DOHH2 (cell line): ENCODE measurements at regions not wholly inside any gene's neighbourhood (a gene's known extent, or its start where the extent isn't known, plus 50 kb on each side); places are given as distances from the start of the nearest gene placed in this dataset.

Experiments
- H3F3A ChIP-seq: fragments of 200-600 bp; sonication (generic), shearing (Covaris generic); 2 replicates; pipeline ENCODE4 v1.6.0; 2016; ENCODE audit warnings: antibody characterized with exemption, mild to moderate bottlenecking; ENCODE audit not compliant: control insufficient read depth, insufficient read depth
- H3K27ac ChIP-seq: fragments of 200-600 bp; sonication (generic); 2 replicates; pipeline ENCODE4 v1.5.1; 2014; ENCODE audit warnings: low read depth, mild to moderate bottlenecking, low read length, moderate library complexity
- H3K27me3 ChIP-seq: fragments of 200-600 bp; sonication (generic); 2 replicates; pipeline ENCODE4 v1.6.1; 2014; ENCODE audit warnings: mild to moderate bottlenecking, low read length, mixed read lengths; ENCODE audit not compliant: control insufficient read depth
- H3K36me3 ChIP-seq: fragments of 200-600 bp; sonication (generic); 2 replicates; pipeline ENCODE4 v1.6.1; 2014; ENCODE audit warnings: mild to moderate bottlenecking, low read length, moderate library complexity, mixed read lengths; ENCODE audit not compliant: control insufficient read depth
- H3K4me1 ChIP-seq: fragments of 200-600 bp; sonication (generic); 2 replicates; pipeline ENCODE4 v1.6.1; 2014; ENCODE audit warnings: mild to moderate bottlenecking, low read length, mixed read lengths; ENCODE audit not compliant: control insufficient read depth
- H3K4me2 ChIP-seq: fragments of 200-600 bp; sonication (generic); 2 replicates; pipeline ENCODE4 v1.6.0; 2014; ENCODE audit warnings: mild to moderate bottlenecking, low read length, moderate library complexity
- H3K4me3 ChIP-seq: fragments of 200-600 bp; sonication (generic); 2 replicates; pipeline ENCODE4 v1.5.1; 2014; ENCODE audit warnings: mild to moderate bottlenecking, low read length, mixed read lengths
- H3K79me2 ChIP-seq: fragments of 200-600 bp; sonication (generic); 2 replicates; pipeline ENCODE4 v1.6.1; 2014; ENCODE audit warnings: mild to moderate bottlenecking, low read length, mixed read lengths; ENCODE audit not compliant: control insufficient read depth
- H3K9me2 ChIP-seq: fragments of 200-600 bp; sonication (generic); replicated peaks from 2 replicates; pipeline ENCODE4 v1.6.1; 2014; ENCODE audit warnings: mild to moderate bottlenecking, low read length, mixed read lengths; ENCODE audit not compliant: control insufficient read depth
- H3K9me3 ChIP-seq: fragments of 200-600 bp; sonication (generic); 2 replicates; pipeline ENCODE4 v1.6.1; 2014; ENCODE audit warnings: antibody characterized with exemption, low read length, mixed read lengths; ENCODE audit not compliant: control insufficient read depth, insufficient read depth
- H4K20me1 ChIP-seq: fragments of 200-600 bp; sonication (generic); 2 replicates; pipeline ENCODE4 v1.6.0; 2014; ENCODE audit warnings: low read depth, mild to moderate bottlenecking, antibody characterized with exemption, low read length, moderate library complexity; ENCODE audit not compliant: control insufficient read depth, insufficient read depth
- EZH2phosphoT487 ChIP-seq: fragments of 200-600 bp; sonication (generic); IDR thresholded peaks from 2 replicates; pipeline ENCODE4 v1.6.1; 2017; ENCODE audit warnings: borderline replicate concordance, mild to moderate bottlenecking, antibody characterized with exemption, low read length, moderate library complexity, mixed read lengths
- TF ChIP-seq, protein P1 (sequence below): fragments of 200-600 bp; sonication (generic); IDR thresholded peaks from one replicate; pipeline ENCODE4 v1.5.1; 2014; ENCODE audit warnings: antibody characterized with exemption, mild to moderate bottlenecking, low read depth, low read length; ENCODE audit not compliant: poor library complexity, severe bottlenecking

DNA sequence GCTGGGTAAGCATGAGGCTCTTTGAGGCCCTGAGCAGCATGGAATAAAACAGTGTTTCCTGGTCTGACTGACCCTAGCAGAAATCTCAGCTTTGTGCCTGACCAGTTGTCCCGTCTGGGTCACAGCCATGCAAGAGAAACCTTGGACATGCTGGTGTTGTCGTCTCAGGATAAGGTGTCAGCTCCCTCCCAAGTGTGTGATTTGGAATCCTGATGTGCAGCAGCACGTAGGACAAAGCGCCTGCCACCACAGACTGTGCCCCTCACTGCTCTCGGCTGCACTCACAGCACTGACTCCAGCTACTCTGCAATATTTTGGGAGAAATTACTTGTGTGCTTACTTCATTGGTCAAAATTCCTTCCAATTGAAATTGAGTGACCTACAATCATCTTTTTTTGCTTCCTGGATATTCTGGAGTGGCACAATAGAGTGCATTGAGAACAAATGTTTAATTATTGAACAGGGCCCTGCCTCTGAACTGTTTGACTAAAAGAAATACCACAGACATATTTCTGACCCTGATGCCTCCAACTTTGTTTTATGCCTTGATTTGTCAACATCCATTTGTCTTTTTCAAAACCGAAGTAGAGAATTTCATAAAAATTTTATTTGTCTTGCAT lies 352.4 kb downstream of the SOCS6 start:
- H3K79me2 ChIP-seq = no peaks in the 10 kb centered on the region
- H3F3A ChIP-seq = no peaks in the 10 kb centered on the region
- H3K4me2 ChIP-seq = no peak overlapping the region
- no peaks in the 10 kb centered on the region for H3K36me3 ChIP-seq
- no peaks in the 10 kb centered on the region for H3K4me1 ChIP-seq
- H4K20me1 ChIP-seq = no peaks in the 10 kb centered on the region
- H3K4me3 ChIP-seq = no peak overlapping the region
- no peak for TF ChIP-seq EZH2phosphoT487
- TF ChIP-seq, protein P1, sequence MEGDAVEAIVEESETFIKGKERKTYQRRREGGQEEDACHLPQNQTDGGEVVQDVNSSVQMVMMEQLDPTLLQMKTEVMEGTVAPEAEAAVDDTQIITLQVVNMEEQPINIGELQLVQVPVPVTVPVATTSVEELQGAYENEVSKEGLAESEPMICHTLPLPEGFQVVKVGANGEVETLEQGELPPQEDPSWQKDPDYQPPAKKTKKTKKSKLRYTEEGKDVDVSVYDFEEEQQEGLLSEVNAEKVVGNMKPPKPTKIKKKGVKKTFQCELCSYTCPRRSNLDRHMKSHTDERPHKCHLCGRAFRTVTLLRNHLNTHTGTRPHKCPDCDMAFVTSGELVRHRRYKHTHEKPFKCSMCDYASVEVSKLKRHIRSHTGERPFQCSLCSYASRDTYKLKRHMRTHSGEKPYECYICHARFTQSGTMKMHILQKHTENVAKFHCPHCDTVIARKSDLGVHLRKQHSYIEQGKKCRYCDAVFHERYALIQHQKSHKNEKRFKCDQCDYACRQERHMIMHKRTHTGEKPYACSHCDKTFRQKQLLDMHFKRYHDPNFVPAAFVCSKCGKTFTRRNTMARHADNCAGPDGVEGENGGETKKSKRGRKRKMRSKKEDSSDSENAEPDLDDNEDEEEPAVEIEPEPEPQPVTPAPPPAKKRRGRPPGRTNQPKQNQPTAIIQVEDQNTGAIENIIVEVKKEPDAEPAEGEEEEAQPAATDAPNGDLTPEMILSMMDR = no peak
- H3K27me3 ChIP-seq = no peaks in the 10 kb centered on the region
- no peak overlapping the region for H3K27ac ChIP-seq
- no peaks in the 10 kb centered on the region for H3K9me2 ChIP-seq
- H3K9me3 ChIP-seq = no peaks in the 10 kb centered on the region

DNA sequence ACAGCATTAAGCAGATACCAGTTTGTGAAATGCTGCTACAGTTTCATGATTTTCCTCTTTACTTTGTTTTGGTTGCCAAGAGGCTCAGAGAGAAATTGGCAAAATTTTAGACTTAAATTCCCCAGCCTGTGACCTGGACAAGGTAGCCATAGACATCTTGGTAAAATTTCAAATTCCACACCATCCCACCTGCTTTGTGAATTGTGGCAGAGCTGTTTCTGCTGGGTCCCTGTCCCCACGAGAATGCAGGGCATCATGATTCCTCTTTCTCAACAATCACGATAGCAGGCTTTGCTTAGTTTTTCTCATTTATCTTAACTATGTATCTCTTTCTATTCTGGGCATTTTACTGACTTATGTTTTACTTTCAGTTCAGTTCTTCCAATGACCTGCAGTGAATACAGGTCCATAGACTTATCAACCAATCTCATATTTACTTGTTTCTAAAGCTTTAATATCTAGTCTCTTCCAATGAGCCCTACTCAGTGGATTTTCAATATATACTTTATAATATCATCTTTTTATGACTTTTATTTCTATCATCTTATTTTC lies 351.6 kb downstream of the SOCS6 start:
- no peaks in the 10 kb centered on the region for H3K9me2 ChIP-seq
- TF ChIP-seq EZH2phosphoT487 = no peak
- TF ChIP-seq, protein P1 = no peak
- H3K4me2 ChIP-seq = no peak overlapping the region
- no peaks in the 10 kb centered on the region for H4K20me1 ChIP-seq
- H3K9me3 ChIP-seq = no peaks in the 10 kb centered on the region
- H3K27ac ChIP-seq = no peak overlapping the region
- H3K4me3 ChIP-seq = no peak overlapping the region
- no peaks in the 10 kb centered on the region for H3F3A ChIP-seq
- no peaks in the 10 kb centered on the region for H3K27me3 ChIP-seq
- H3K79me2 ChIP-seq = no peaks in the 10 kb centered on the region
- no peaks in the 10 kb centered on the region for H3K4me1 ChIP-seq
- no peaks in the 10 kb centered on the region for H3K36me3 ChIP-seq

DNA sequence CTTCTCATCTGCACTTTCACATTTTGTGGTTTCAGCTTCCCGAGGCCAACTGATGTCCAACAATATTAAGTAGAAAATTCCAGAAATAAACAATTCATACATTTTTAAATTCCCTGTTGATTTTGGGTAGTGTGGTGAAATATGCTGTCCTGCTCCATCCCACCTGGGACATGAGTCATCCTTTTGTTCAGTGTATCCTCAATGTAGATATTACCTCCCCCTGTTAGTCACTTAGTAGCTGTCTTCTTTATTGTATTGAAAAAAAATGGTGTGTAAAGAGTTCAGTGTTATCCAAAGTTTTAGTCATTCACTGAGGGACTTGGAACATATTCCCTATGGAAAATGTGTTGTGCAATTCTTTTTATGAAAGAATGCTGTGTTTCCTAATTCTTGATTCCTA lies 348.1 kb downstream of the SOCS6 start:
- H3K36me3 ChIP-seq = no peaks in the 10 kb centered on the region
- H3K27ac ChIP-seq = no peak overlapping the region
- H3K79me2 ChIP-seq = no peaks in the 10 kb centered on the region
- TF ChIP-seq EZH2phosphoT487 = no peak
- TF ChIP-seq, protein P1 = no peak
- H3K27me3 ChIP-seq = no peaks in the 10 kb centered on the region
- no peaks in the 10 kb centered on the region for H3F3A ChIP-seq
- no peaks in the 10 kb centered on the region for H3K9me2 ChIP-seq
- H3K4me2 ChIP-seq = no peak overlapping the region
- H3K4me1 ChIP-seq = no peaks in the 10 kb centered on the region
- H3K9me3 ChIP-seq = no peaks in the 10 kb centered on the region
- H3K4me3 ChIP-seq = no peak overlapping the region
- H4K20me1 ChIP-seq = no peaks in the 10 kb centered on the region
